ENCODE measurements at regions not wholly inside any gene's neighbourhood (a gene's known extent, or its start where the extent isn't known, plus 50 kb on each side); places are given as distances from the start of the nearest gene placed in this dataset.

DNA sequence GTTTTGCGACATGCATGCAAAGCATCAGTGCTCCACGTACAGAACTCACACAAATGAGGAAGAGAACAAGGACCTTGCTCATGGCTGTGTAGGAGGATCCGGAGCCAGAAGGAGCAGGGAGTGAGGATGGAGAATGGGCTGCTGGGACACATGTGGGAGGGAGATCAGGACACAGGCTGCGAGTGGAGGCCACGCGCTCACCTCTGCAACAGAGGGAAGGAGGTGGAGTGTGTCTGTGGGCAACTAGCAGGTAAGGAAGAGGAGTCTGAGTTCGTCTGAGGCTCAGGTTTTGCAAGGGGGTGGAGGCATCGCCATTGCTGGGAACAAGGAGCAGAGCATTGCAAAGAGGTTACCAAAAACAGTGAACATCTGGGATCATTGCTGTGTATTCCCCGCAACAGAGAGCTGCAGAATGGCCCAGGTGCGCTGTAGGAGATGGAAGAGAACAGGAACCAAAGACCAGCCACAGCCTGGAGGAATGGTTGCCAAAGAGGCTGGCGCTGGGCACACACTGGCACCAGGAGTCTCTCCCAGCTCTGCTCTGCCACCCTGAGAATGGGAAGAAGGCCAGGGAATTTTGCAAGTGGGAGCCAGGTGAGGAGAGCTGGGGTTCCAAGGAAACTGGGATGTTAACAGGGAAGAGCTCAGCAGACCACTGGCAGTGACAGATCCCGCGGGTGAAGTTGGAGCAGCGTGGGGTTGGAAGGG is 90.0 kb upstream of the RPS6KA2 start:
- no peak for TF ChIP-seq CTCF (conservative IDR thresholded peaks at IDR 0.05; ENCODE audit: low read length)
- no peak overlapping the region for H3K4me3 ChIP-seq (ENCODE audit: low read length)
- DNase-seq (ENCODE audit: low read depth), result no peak

GRCh38 chr6:166715992-166716391 is 88.9 kb upstream of the RPS6KA2 start:
- no peak for DNase-seq (ENCODE audit: low read depth)
- no peak overlapping the region for H3K4me3 ChIP-seq (ENCODE audit: low read length)
- no peak for TF ChIP-seq CTCF (conservative IDR thresholded peaks at IDR 0.05; ENCODE audit: low read length)

DNA sequence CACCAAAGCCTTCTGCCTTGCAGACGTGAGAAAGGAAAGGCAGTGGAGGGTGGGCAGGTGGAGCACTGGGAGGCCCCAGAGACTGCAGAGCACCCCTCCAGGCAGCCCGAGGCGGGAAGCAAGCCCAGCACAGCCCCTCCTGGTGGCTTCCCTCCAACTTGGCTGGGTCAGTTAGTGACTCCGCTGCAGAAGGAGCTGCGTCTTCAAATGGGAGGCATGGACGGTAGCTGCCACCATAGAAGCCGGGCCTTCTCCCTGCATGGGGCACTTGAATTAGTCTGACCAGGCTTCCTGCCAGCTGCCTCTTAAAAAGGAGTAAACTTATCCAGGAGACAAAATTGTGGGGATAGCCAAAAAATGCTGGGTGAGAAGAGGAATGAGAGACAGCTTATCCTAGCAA is 88.0 kb upstream of the RPS6KA2 start:
- TF ChIP-seq CTCF (conservative IDR thresholded peaks at IDR 0.05; ENCODE audit: low read length), result no peak
- no peak for DNase-seq (ENCODE audit: low read depth)
- H3K4me3 ChIP-seq (ENCODE audit: low read length), result no peak overlapping the region

DNA sequence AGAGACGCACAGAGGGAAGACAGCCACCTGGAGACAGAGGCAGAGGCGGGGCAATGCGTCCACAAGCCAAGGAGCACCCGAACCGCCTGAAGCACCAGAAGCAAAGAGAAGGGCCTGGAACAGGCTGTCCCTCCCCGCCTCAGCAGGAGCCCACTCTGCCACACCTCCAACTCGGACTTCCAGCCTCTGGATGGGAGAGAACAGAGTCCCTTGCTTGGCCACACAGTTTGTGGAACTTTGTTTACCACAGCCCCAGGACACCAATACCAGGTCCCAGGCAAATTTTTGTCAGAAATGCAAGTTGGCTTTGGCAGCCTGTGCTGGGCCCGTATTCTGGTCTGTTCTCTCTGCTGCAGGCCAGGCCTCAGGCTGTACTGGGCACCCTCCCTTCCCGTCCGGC is 87.5 kb upstream of the RPS6KA2 start:
- no peak overlapping the region for H3K4me3 ChIP-seq (ENCODE audit: low read length)
- no peak for DNase-seq (ENCODE audit: low read depth)
- no peak for TF ChIP-seq CTCF (conservative IDR thresholded peaks at IDR 0.05; ENCODE audit: low read length)

DNA sequence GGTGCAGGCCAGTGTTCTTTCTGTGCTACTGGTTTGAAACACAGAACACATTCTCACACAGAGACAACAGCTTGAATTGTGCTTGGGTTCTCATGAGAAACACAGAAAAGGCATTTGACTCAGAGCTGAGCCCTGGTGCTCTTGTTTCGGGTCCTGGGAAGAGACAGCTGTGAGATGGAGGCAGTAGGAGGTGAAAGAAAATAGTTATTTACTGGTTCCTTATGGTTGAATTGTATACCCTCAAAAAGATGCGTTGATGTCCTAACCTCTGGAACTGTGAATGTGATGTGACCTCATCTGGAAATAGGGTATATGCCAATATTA is 87.1 kb upstream of the RPS6KA2 start:
- TF ChIP-seq CTCF (conservative IDR thresholded peaks at IDR 0.05; ENCODE audit: low read length), result no peak
- no peak for DNase-seq (ENCODE audit: low read depth)
- H3K4me3 ChIP-seq (ENCODE audit: low read length), result no peak overlapping the region

DNA sequence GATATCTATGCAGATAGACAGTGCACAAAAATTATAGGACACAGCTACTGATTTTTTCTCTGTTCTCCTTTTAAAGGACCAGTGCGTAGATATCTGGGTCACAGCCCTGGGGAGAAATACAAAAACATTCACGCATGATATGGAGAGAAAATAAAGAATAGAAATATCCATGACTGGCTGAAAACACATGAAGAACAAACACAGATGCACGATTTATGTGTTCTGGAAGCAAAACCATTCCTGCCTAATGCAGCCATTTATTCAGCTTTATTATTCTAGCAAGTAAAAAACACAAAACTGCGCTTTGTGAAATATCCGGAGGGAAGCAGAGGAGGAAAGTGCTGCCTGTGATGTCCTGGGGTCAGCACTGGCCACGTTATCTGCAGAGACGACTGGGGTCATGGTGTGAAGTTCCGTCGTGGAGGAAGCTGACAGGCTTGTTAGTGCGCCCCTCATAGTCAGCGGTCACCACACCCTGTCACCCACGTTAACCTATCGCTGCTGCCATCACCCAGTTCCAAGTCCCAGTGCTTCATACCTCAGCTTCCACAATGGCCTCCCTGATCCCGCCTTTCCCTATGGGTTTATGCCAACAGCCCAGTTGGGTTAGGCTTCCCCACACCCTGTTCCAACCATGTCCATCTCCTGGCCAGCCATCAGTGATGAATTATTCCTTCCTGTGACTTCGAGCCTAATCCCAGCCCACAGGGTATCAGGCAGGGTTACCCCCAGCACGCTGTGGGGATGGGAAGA is 86.6 kb upstream of the RPS6KA2 start:
- no peak overlapping the region for H3K4me3 ChIP-seq (ENCODE audit: low read length)
- no peak for DNase-seq (ENCODE audit: low read depth)
- no peak for TF ChIP-seq CTCF (conservative IDR thresholded peaks at IDR 0.05; ENCODE audit: low read length)
